KMS-11 (cell line): ENCODE measurements at regions not wholly inside any gene's neighbourhood (a gene's known extent, or its start where the extent isn't known, plus 50 kb on each side); places are given as distances from the start of the nearest gene placed in this dataset.
"Not testable (repeated sequence)": the region's sequence is repeated elsewhere in the genome, so short reads cannot be mapped to it uniquely, and the experiment has no call there.

Experiments used
- H2AFZ ChIP-seq: fragments of 200-600 bp; sonication (generic); 2 replicates; pipeline ENCODE4 v1.6.1; 2016; ENCODE audit warnings: antibody characterized with exemption, mixed run types, low read depth
- H3K27ac ChIP-seq: fragments of 200-600 bp; sonication (generic); 2 replicates; pipeline ENCODE4 v1.6.1; 2016; ENCODE audit warnings: mild to moderate bottlenecking, mixed run types
- H3K27me3 ChIP-seq: fragments of 200-600 bp; sonication (generic); 2 replicates; pipeline ENCODE4 v1.6.1; 2017; ENCODE audit warnings: mild to moderate bottlenecking, low read depth, mixed run types, moderate library complexity; ENCODE audit not compliant: insufficient read depth
- H3K36me3 ChIP-seq: fragments of 200-600 bp; sonication (generic); 2 replicates; pipeline ENCODE4 v1.6.1; 2017; ENCODE audit warnings: mild to moderate bottlenecking, mixed run types; ENCODE audit not compliant: insufficient read depth
- H3K4me1 ChIP-seq: fragments of 200-600 bp; sonication (generic); 2 replicates; pipeline ENCODE4 v1.6.1; 2016; ENCODE audit warnings: mild to moderate bottlenecking, low read depth, mixed run types; ENCODE audit not compliant: poor library complexity, severe bottlenecking
- H3K4me2 ChIP-seq: fragments of 200-600 bp; sonication (generic); 2 replicates; pipeline ENCODE4 v1.7.0; 2016; ENCODE audit warnings: mild to moderate bottlenecking, mixed run types
- H3K4me3 ChIP-seq: fragments of 200-600 bp; sonication (generic); IDR thresholded peaks from 2 replicates; pipeline ENCODE4 v1.6.1; 2017; ENCODE audit warnings: low read depth, low read length, mixed read lengths; ENCODE audit not compliant: insufficient read depth
- H3K79me2 ChIP-seq: fragments of 200-600 bp; sonication (generic); 2 replicates; pipeline ENCODE4 v1.6.1; 2016; ENCODE audit warnings: low read depth, mixed run types; ENCODE audit not compliant: insufficient read depth
- H3K9ac ChIP-seq: fragments of 200-600 bp; sonication (generic); 2 replicates; pipeline ENCODE4 v1.6.1; 2016; ENCODE audit warnings: mild to moderate bottlenecking, mixed run types
- H4K20me1 ChIP-seq: fragments of 200-600 bp; sonication (generic); 2 replicates; pipeline ENCODE4 v1.6.1; 2016; ENCODE audit warnings: mild to moderate bottlenecking, mixed run types; ENCODE audit not compliant: insufficient read depth
- CTCF ChIP-seq: fragments of 200-600 bp; sonication (generic); conservative IDR thresholded peaks from 2 replicates; pipeline ENCODE4 v1.6.1; 2017; ENCODE audit warnings: low read depth, mild to moderate bottlenecking, antibody characterized with exemption, low read length, moderate library complexity, mixed read lengths

- TF ChIP-seq CTCF = no peak
- H3K79me2 ChIP-seq = no peaks in the 10 kb centered on the region
- no peak overlapping the region for H3K27ac ChIP-seq
- no peak overlapping the region for H2AFZ ChIP-seq
- H3K4me2 ChIP-seq = no peak overlapping the region
- no peak overlapping the region for H3K4me3 ChIP-seq
- no peaks in the 10 kb centered on the region for H3K27me3 ChIP-seq
- no peaks in the 10 kb centered on the region for H4K20me1 ChIP-seq
- no peaks in the 10 kb centered on the region for H3K36me3 ChIP-seq
- H3K4me1 ChIP-seq = no peaks in the 10 kb centered on the region
- H3K9ac ChIP-seq = no peak overlapping the region
Measured at GRCh38 chr2:194289712-194290346, 1367.2 kb upstream of the SLC39A10 start.

GRCh38 chr2:194276667-194277066, 1380.4 kb upstream of the SLC39A10 start:
- H3K4me1 ChIP-seq, H3K27ac ChIP-seq, H3K27me3 ChIP-seq, H3K79me2 ChIP-seq, H3K4me3 ChIP-seq, H3K36me3 ChIP-seq, H3K4me2 ChIP-seq, H2AFZ ChIP-seq, H4K20me1 ChIP-seq, H3K9ac ChIP-seq: not testable (repeated sequence)

- Histone ChIP-seq H3K9ac (no peak overlapping the region), H3K27ac (no peak overlapping the region), H3K4me1 (no peaks in the 10 kb centered on the region), H3K36me3 (no peaks in the 10 kb centered on the region), H3K79me2 (no peaks in the 10 kb centered on the region), H3K4me3 (no peak overlapping the region), H2AFZ (no peak overlapping the region), H3K4me2 (no peak overlapping the region), H4K20me1 (no peaks in the 10 kb centered on the region), H3K27me3 (no peaks in the 10 kb centered on the region)
- TF ChIP-seq CTCF = no peak
Measured at GRCh38 chr2:194271293-194271961, 1385.6 kb upstream of the SLC39A10 start.

- Histone ChIP-seq H4K20me1 (no peaks in the 10 kb centered on the region), H3K36me3 (no peaks in the 10 kb centered on the region), H3K4me2 (no peak overlapping the region), H3K4me1 (no peaks in the 10 kb centered on the region), H3K79me2 (no peaks in the 10 kb centered on the region), H3K4me3 (no peak overlapping the region), H3K27ac (no peak overlapping the region), H3K9ac (no peak overlapping the region), H2AFZ (no peak overlapping the region), H3K27me3 (no peaks in the 10 kb centered on the region)
- no peak for TF ChIP-seq CTCF
Measured at GRCh38 chr2:194270648-194271047, 1386.4 kb upstream of the SLC39A10 start.

- Histone ChIP-seq H3K27ac (no peak overlapping the region), H2AFZ (no peak overlapping the region), H3K4me3 (no peak overlapping the region), H3K4me1 (no peaks in the 10 kb centered on the region), H4K20me1 (no peaks in the 10 kb centered on the region), H3K36me3 (no peaks in the 10 kb centered on the region), H3K79me2 (no peaks in the 10 kb centered on the region), H3K27me3 (no peaks in the 10 kb centered on the region), H3K9ac (no peak overlapping the region), H3K4me2 (no peak overlapping the region)
- TF ChIP-seq CTCF = no peak
Measured at GRCh38 chr2:194264586-194264985, 1392.4 kb upstream of the SLC39A10 start.
